HG02870 (cell line): ENCODE measurements at regions not wholly inside any gene's neighbourhood (a gene's known extent, or its start where the extent isn't known, plus 50 kb on each side); places are given as distances from the start of the nearest gene placed in this dataset.

Source experiments
- ATAC-seq: cut with Tn5 transposase; IDR thresholded peaks from one replicate; pipeline ENCODE4 v1.9.1; 2021; ENCODE audit warnings: mild to moderate bottlenecking, moderate library complexity; ENCODE audit not compliant: unreplicated experiment

DNA sequence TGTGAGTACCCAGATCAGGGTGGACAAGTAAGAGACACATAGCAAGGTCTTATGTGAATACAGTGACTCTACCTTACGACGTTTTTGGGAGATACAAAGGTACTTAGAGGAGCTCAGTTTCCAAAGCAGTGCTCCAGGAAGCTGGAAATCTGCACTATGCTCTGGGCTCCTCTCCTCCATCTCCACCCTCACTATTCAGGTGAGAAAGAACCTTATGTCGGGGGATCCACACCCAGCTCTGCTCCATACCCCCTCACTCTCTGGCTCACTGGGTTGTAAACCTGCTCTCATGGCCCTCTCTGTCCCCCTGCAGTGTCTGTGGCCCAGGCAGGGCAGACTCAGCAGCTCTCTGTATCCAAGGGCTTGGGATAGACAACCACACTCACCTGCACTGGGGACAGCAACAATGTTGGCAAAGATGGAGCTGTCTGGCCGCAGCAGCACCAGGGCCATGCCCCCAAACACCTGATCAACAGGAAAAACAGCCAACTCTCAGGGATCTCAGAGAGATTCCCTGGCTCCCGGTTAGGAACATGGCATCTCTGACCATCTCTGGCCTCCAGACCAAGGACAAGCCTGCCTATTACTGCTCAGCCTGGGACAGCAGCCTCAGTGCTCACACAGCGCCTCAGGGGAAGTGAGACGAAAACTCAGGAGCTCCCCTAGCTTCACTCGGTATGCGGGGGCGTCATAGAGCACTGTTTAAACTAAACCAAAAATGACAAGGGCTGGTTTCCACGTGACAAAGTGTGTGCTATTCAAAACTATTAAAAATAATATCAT, 60.9 kb upstream of the TOP3B start:
- ATAC-seq, result no peak

DNA sequence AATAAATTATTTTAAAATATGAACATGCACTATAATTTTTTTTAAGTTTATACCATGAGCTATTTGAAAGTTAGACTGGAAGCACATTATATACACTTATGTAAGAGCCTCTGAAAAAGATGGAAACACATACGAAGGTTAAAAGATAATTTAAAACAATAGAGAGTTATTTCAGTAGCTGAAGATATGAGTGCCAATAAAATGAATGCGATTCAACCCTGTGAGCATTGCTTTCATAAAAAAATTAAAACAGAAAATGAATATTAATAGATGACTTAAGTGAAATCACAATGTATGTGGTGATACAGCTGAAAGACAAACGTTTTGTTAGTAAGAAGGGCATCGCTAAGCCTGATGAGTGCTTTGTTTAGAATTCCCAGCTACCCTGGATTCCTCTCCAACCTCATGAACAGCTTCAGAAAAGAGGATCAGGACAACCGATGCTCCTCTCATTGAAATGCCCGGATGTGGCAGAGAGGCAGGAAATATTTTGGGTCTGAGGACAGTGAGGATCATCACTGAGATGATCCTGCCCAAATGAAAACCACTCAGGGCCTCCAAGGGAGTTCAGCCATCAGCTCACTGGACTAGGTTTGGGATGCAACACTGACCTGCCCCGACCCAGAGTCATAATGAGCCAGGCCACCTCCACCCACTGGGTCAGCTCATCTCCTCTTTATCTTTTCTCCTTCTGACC, 60.2 kb upstream of the TOP3B start:
- ATAC-seq, result no peak

GRCh38 chr22:22042009-22042408, 59.4 kb upstream of the TOP3B start:
- no peak for ATAC-seq

DNA sequence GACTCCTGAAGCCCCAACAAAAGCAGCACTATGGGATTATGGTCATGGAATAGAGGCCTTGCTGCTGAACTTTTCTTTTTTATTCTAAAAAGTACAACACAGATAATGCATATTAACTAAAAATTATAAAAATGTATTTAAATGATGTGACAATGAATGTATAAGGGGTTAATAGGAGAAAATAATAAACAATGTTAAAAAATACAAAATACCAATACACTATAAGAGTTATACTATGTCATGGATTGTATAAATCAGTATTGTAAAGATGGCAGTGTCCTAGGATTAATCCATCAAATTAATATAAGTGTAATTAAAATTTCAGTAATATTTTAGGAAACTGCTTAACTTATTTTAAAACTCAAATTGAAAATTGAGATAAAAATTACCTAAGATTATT, 58.3 kb upstream of the TOP3B start:
- no peak for ATAC-seq

DNA sequence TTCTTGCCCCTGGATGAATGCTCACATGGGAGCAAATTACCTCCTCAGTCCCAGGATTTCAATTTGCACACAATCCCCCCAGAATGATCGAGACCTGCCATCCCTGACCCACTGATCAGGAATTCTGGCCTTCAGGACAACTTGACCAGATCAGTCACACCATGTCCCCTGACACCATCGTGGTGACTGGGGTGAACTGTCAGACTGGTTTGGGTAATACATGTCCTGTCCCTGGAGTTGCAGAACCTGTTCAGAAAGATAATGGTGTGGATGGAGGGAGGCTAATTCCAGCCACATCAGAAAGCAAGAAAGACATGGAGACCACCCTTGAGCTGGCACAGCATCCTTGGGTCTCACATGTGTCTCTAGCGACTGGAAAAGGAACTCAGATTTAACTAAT, 57.9 kb upstream of the TOP3B start:
- ATAC-seq, result no peak

- no peak for ATAC-seq
These were observed 56.9 kb upstream of the TOP3B start for GRCh38 chr22:22039286-22040074.

DNA sequence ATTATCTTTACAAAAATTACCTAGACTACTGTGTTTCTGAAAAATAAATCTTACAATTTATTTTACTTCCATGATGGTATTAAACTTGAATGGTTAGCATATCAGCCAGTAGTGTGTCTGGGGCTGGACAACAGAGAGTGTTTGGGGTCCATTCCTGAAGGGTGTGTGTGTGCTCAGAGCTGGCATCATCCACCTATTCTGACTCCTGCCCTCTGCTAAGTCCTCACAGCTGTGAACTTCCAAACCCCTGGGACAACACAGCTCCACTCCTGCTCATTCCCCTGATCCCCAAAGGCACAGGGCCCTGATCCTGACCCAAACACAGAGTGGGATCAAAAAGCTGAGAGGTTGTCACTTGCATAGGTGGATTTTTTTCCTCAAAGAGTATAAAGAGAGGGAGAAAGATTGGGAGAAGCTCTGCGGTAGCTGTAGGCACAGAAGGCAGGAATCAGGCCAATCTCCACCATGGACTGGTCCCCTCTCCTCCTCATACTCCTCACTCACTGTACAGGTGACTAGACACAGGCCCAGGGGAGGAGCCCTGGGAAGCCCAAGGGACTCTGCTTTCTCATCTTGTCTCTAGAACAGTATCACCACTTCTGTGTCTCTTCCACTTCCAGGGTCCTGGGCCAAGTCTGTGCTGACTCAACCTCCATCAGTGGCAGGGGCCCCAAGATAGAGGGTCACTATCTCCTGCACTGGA, 55.7 kb upstream of the TOP3B start:
- ATAC-seq, result no peak

DNA sequence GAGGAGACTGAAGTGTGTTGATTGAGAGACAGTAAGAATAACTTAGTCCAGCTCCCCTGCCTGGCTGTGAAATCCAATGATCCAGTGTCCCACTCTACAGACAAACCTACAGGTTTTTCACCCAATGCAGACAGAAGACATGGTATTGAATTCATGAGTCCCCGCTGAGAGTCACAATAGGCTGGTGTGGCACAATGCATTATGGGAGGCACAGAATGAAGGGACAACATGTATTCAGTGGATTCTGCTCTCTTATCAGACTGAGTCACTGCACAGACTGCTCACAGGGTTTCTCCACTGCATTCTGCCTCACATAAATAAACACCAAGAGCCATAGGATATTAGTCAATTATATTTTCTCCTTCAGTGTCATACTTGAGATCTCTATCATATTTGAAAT, 55.2 kb upstream of the TOP3B start:
- ATAC-seq, result no peak

DNA sequence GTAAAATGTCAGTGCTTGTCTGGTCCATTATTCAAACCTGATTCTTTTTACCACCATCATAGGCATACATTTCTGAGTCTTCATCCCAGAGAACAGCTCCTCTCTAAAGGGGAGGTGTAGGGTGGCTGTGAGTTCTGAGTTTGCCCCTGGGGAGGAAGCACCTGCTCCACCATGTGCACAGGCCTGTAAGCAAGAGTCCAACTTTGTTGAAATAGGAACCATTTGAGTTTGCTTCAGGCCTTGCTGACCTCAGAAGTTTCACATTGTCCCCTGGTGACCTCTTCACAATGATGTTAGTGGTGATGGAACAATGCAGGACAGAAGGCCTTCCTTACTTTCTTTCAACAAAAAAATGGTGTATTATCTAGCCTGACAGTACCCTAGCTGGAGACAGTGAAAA, 54.6 kb upstream of the TOP3B start:
- ATAC-seq, result no peak

DNA sequence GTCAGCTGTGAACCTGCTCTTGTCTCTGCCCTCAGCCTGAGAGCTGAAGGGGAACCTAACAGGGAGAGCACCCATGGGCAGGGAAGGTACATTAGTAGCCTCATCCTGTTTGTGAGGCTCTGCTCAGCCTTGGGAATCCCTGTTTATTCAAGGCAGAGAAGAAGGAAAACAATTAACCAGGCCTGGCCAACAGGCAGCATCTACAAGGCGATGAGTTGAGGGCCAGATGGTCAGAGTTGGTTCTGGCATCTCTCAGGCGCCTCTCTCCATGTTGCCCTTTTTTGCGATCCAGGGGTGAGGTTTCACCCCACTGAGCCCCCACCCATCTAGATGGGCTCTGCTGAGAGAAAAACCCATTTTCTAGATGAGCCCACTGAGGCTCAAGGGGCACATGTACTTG, 54.0 kb upstream of the TOP3B start:
- no peak for ATAC-seq

DNA sequence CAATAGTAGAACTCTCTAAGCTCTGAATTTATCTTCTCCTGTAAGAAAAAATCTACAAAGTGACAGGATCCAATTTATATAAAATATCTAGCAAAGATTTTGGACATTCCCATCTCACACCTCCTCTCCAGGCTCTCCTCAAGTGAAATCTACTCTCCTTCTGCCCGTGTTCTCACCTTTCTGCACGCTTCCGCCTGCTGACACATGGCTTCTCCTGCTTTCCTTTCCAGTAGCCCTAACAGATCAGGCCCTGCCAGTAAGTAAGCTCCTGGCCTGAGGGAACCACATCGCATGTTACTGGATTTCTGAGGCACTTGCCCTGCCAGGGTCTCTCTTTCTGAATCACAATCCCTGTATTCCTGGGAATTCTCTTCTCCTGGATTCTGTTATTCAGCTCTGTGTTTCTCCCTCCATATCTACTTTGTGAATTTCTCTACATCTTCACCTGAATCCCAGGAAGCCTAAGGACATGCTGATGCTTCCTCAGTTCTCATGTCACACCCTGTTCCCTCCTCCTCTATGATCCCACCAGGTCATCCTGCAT, 53.3 kb upstream of the TOP3B start:
- no peak for ATAC-seq

DNA sequence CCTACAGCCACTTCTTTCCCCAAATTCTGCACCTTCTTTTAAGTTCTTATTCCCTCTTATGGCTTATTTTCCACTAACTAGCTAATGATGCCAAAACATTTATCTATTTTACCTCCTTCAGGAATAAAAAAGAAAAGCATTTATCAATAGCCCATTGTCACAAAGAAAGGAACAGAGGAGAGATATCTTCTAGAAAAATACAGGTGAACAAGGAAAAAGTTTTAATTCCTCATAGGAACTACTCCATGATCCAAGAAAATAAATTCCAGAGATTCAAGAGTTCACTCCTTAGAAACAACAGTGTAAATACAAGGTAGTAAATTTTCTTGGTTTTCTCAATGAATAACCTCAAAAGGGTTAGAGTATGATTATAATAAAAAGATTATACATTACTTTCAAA, 52.6 kb upstream of the TOP3B start:
- ATAC-seq, result no peak

DNA sequence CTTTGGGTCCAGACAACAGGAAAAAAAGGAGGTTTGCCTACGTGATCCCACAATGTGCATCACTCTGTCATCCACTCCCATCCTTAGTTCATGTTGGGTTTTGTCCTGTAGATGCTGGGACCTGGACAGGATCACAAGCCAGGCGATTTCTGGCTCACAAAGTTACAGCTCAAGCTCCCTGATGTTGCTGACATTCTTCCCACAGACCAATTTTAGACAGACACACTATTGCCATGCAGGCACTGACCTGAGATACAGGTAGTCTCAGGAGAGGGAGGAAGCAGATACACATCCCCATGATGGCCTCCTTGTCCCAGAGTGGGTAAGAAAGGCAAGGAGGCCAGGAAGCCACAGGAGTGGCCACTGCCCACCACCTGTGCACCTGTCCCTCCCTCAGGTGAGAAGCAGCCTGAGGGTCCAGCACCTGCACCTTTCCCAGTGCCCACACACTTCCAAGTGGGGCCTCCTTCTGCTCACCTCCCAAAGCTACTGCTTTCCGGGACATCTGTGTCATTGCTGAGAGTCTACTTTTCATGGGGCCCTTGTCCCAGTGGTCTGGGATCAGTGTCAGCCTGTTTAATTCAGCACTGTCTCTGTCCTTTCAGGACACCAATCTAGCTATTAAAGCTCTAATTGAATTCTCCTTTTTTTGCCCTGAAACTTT, 52.0 kb upstream of the TOP3B start:
- ATAC-seq, result no peak

DNA sequence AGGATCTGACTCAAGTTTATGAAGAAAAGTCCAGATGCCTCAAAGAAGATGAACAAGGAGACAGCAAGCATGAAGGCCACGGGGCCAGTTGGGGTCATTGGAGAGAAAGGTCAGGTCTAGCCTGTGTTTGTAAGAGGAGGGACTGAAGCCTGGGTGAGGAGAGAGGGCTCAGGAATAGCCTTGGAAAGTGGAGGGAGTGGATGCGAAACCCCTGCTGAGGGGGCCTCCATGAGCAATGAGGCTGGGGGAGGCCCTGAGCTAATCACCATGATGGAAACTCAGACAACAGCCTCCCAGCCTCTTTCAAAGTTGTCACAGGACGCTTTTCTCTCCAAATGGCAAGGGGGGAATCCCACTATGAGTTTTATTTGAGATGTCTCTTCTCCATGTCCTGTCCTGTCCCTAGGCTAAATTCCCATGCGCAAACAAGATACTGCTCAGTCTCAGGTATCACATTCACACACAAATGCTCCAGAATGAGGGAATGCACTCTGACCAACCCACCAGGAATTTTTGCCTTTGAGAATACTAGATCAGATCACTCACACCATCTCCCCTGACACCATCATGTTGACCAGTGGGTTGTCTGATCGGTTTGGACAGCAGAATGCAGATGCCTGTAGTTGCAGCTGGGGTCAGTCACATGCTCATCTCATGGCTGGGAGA, 51.3 kb upstream of the TOP3B start:
- ATAC-seq, result no peak

DNA sequence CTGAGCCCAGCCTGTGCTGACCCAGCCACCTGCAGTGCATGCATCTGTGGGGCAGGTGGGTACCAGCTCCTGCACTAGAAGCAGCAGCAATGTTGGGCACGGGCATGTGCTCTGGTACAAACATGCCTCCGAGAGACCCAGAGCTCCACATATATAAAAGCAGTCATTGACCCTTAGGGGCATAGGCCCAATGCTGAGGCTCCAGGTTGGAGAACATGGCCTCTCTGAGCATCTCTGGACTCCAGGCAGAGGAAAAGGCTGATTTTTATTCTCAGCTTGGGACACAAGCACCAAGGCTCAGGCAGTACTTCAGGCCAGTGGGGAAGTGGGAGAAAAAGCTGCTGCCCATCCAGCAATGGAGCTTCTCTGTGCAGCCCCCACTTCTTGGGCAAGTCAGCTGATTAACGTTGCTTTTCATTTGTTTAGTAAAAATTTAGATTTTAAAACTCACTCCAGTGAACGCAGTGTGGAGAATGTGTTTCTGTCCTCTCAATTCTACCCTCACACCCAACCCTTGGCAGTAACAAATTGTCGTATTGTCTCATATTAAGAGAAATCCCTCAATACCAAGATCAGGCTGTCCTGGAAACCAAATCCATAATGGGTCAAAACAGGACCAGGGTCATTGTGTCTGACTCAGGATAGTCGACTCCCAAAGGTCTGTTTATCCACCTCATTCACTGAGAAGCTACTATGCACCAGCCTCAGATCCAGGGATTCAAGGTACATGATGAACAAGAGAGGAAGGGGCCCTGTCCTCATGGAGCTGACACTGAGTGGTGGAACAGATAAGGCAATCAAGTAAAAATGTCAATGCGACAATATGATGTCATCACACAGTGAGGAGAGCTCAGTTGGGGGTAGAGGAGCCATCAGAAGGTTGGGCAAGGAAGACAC, 50.6 kb upstream of the TOP3B start:
- no peak for ATAC-seq

DNA sequence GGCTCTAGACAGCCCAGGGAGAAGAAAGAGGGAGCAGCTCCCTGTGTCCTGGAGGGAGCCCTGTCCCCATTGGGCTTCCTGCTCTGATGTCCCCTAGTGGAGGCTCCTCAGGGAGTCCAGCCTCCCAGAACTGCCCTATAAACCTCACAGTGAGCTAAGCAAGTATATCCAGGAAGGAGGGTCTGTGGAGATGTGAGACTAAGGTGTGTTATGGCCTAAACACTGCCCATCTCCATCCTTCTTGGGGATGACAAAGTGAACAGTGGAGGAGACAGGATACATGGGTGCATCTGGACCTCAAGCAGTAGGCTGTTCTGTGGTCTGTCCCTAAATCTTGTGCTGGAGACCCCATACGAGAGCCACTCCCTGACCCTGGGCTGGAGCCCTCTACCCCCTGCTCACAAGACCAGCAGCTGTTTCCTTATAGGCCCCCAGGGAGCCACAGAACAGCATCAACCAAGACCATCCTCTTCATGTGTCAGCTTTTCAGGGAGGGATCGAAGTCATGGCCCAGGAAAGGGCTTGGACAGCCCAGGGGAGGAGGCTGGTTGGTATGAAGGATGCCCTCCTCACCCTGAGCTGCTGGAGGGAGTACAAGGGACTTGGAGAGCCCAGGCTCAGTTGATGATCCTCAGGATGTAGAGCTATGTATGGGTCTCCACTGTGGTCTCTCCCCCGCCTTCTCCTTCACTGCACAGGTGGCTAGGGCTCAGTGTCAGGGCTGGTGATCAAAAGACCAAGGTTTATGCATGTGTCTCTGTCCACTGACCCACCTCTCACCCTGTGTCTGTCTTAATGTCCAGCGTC, 49.7 kb upstream of the TOP3B start:
- ATAC-seq, result no peak
